ENCODE measurements at regions not wholly inside any gene's neighbourhood (a gene's known extent, or its start where the extent isn't known, plus 50 kb on each side); places are given as distances from the start of the nearest gene placed in this dataset.

GRCh38 chr16:10318798-10319500 lies 66.9 kb upstream of the ATF7IP2 start:
- no peak for TF ChIP-seq CTCF (IDR thresholded peaks at IDR 0.05; ENCODE audit: control extremely low read depth in 1 of 3, insufficient read depth in 1 of 3, low read depth in 1 of 3, low read length in 3 of 3)
- no peak for TF ChIP-seq POLR2A (IDR thresholded peaks at IDR 0.05; ENCODE audit: control extremely low read depth in 1 of 2, low read depth in 2 of 2, low read length in 2 of 2)
- no peak for TF ChIP-seq POLR2AphosphoS5 (IDR thresholded peaks at IDR 0.05; ENCODE audit: low read depth, low read length)
- TF ChIP-seq RAD21 (IDR thresholded peaks at IDR 0.05 in 1 of 2, conservative IDR thresholded peaks at IDR 0.05 in 1 of 2; ENCODE audit: low read depth in 2 of 2, low read length in 2 of 2) = no peak

Measured in H1 (cell line).